Skeletal muscle tissue (tissue), 3 donors: ENCODE measurements at regions not wholly inside any gene's neighbourhood (a gene's known extent, or its start where the extent isn't known, plus 50 kb on each side); places are given as distances from the start of the nearest gene placed in this dataset.
"Not testable (repeated sequence)": the region's sequence is repeated elsewhere in the genome, so short reads cannot be mapped to it uniquely, and the experiment has no call there.

Experiments used
- H3K27ac ChIP-seq: one replicate; pipeline ENCODE4 v1.7.0; 2013; ENCODE audit warnings: mild to moderate bottlenecking, low read depth, low read length, inconsistent platforms
- H3K27me3 ChIP-seq, 3 donors: one replicate each; pipeline ENCODE4 v1.7.0; 2013; ENCODE audit warnings: low read length in 3 of 3; ENCODE audit not compliant: control insufficient read depth in 3 of 3, insufficient read depth in 3 of 3
- H3K36me3 ChIP-seq, 3 donors: one replicate each; pipeline ENCODE4 v1.7.0; 2013; ENCODE audit warnings: low read length in 3 of 3; ENCODE audit not compliant: control insufficient read depth in 3 of 3, insufficient read depth in 3 of 3
- H3K4me1 ChIP-seq, 3 donors: one replicate each; pipeline ENCODE4 v1.7.0; 2013; ENCODE audit warnings: low read length in 3 of 3, mild to moderate bottlenecking in 3 of 3; ENCODE audit not compliant: control insufficient read depth in 3 of 3, insufficient read depth in 3 of 3
- H3K4me3 ChIP-seq, 3 donors: one replicate each; pipeline ENCODE4 v1.7.0; 2013; ENCODE audit warnings: low read length in 3 of 3
- H3K9ac ChIP-seq, 3 donors: one replicate each; pipeline ENCODE4 v1.7.0; 2013; ENCODE audit warnings: low read length in 3 of 3, mild to moderate bottlenecking in 3 of 3, moderate library complexity in 2 of 3, low read depth in 1 of 3
- H3K9me3 ChIP-seq, 3 donors: one replicate each; pipeline ENCODE4 v1.7.0; 2013; ENCODE audit warnings: low read length in 3 of 3; ENCODE audit not compliant: control insufficient read depth in 3 of 3
- donor health status: Osteomylitis.

DNA sequence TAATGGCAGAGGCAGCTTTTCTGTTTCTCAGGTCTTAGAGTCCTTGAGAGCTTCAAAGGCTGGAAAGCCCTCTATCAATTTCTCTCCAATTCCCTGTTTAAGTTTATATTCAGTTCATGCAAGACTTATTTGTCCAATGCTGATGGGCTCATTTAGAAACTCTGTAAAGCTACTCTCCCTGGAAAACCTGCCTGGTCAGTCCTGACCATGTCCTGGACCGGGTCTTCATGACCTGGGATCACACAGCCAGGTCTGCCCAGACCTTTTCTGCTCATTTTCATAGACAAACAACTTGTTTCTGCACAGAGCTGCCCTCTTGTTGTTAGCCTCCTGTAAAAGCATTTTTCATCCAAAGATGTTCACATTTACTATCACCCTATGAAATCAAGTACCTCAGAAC is 85.4 kb upstream of the TBCA start:
- Histone ChIP-seq H3K36me3 (no peaks in the 10 kb centered on the region), H3K9ac (no peak overlapping the region), H3K27ac (no peak overlapping the region), H3K9me3 (no peaks in the 10 kb centered on the region), H3K27me3 (peaks cover 0 to 3% (median 2%) of the 10 kb centered on the region in 3 donors), H3K4me1 (no peaks in the 10 kb centered on the region), H3K4me3 (no peak overlapping the region)

GRCh38 chr5:77859306-77859705 is 83.2 kb upstream of the TBCA start:
- Histone ChIP-seq H3K9me3 (no peaks in the 10 kb centered on the region), H3K36me3 (no peaks in the 10 kb centered on the region), H3K4me1 (no peaks in the 10 kb centered on the region), H3K9ac (no peak overlapping the region), H3K27me3 (peaks cover 0 to under 1% (median 0%) of the 10 kb centered on the region in 3 donors), H3K27ac (no peak overlapping the region), H3K4me3 (no peak overlapping the region)

DNA sequence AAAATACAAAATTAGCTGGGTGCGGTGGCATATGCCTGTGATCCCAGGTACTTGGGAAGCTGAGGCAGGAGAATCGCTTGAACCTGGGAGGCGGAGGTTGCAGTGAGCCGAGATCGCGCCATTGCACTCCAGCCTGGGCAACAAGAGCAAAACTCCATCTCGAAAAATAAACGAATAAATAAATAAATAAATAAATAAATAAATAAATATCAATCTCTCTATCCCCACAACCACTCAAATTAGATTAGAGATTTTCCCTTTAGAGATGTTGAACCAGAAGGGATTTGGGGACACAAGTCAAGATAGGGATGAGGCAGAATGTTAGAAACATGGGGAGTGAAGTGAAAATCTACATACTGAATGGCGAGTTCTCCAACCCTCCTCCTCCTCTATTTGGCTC is 82.5 kb upstream of the TBCA start:
- H3K27ac ChIP-seq, H3K9me3 ChIP-seq, H3K36me3 ChIP-seq, H3K9ac ChIP-seq, H3K4me3 ChIP-seq, H3K4me1 ChIP-seq, H3K27me3 ChIP-seq: not testable (repeated sequence)

DNA sequence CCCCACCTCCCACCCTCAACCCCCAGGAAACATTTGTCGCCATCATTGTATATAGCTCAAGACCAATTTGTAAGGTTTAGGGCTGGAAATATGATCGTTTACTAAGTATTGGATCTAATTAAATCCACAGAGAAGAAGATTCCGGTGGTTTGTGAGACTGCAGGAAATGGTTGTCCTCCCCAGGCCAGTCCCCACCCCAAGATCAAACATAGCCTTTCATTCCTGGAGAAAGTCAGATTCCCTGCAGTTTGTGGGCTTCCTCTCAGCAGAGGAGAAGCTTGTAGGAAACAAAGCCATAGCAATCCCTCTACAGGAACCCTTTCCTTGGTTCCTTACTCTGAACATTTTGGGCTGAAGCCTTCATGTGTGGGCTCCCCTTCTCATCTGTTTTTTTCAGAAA is 79.2 kb upstream of the TBCA start:
- Histone ChIP-seq H3K27me3 (peaks cover 0 to 16% (median 15%) of the 10 kb centered on the region in 3 donors), H3K4me1 (peaks cover 3 to 11% (median 8%) of the 10 kb centered on the region in 3 donors), H3K36me3 (no peaks in the 10 kb centered on the region), H3K9ac (no peak overlapping the region), H3K27ac (no peak overlapping the region), H3K4me3 (no peak overlapping the region), H3K9me3 (no peaks in the 10 kb centered on the region)

GRCh38 chr5:77853353-77853907 is 77.3 kb upstream of the TBCA start:
- Histone ChIP-seq H3K27me3 (peaks cover 0 to 16% (median 15%) of the 10 kb centered on the region in 3 donors), H3K9me3 (no peaks in the 10 kb centered on the region), H3K36me3 (no peaks in the 10 kb centered on the region), H3K9ac (no peak overlapping the region), H3K4me3 (no peak overlapping the region), H3K27ac (no peak overlapping the region), H3K4me1 (peaks cover 3 to 11% (median 8%) of the 10 kb centered on the region in 3 donors)

GRCh38 chr5:77852514-77853352 is 76.6 kb upstream of the TBCA start:
- H3K4me3 ChIP-seq = peak overlapping the region; percentile 75 to 81 (median 78)
- H3K27ac ChIP-seq = no peak overlapping the region
- no peaks in the 10 kb centered on the region for H3K36me3 ChIP-seq
- H3K4me1 ChIP-seq = peaks cover 3 to 11% (median 8%) of the 10 kb centered on the region in 3 donors
- peak overlapping the region; percentile 3 to 77 (median 38) for H3K9ac ChIP-seq
- H3K27me3 ChIP-seq = peaks cover 0 to 16% (median 15%) of the 10 kb centered on the region in 3 donors
- H3K9me3 ChIP-seq = no peaks in the 10 kb centered on the region

- Histone ChIP-seq H3K36me3 (no peaks in the 10 kb centered on the region), H3K27me3 (peaks cover 3 to 16% (median 15%) of the 10 kb centered on the region in 3 donors), H3K9me3 (no peaks in the 10 kb centered on the region), H3K4me1 (peaks cover 3 to 11% (median 8%) of the 10 kb centered on the region in 3 donors), H3K4me3 (peak overlapping the region; percentile 75 to 81 (median 78)), H3K9ac (peak overlapping the region; percentile 3 to 77 (median 38)), H3K27ac (no peak overlapping the region)
Measured at GRCh38 chr5:77852068-77852513, 76.0 kb upstream of the TBCA start.

DNA sequence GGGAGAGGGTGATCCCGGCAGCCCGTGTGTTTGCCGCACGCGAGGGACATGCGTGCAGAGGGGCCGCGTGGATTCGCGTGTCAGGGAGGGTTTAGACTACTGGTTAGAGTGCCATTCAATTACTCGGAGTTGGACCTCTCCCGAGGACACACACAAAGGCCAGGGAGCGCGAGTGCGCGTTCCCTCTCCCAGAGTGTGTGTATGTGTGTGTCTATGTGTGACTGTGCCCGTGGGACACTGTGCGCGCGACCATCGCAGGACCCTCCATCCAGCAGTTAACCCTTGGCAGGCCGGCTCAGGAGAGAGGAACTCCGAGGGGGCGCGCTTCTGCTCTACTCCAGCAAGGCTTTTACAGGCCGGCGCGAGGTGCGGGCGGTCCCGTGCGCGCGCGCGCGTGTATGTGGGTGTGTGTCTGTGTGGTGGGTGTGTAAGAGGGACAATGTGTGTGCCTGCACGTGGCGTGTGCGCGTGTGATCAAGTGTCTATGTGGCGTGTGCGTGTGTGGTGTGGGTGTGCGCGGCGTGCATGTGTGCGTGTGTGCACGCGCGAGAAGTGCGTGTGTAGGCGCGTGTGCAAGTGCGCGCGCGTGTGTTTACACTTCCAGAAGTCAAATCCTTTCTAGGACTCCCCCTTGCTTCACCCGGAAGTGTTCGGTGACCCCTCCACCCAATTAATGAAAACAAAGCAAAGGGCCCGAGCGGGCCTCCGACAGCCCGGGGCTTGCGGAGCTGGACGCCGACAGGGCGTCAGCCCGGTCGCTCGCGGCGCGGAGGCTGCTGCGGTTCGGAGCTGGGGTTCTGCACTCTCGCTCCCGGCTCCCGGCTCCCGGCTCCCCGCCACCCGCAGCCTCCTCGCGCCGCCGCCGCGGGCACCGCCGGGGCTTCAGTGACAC is 75.3 kb upstream of the TBCA start:
- H3K36me3 ChIP-seq = no peaks in the 10 kb centered on the region
- H3K27ac ChIP-seq = no peak overlapping the region
- peak overlapping the region in 2 of 3 donors; percentile 20 to 77 for H3K9ac ChIP-seq
- no peaks in the 10 kb centered on the region for H3K9me3 ChIP-seq
- H3K4me1 ChIP-seq = peaks cover 3 to 11% (median 8%) of the 10 kb centered on the region in 3 donors
- H3K4me3 ChIP-seq = peak overlapping the region; percentile 75 to 81 (median 78)
- peaks cover 4 to 16% (median 15%) of the 10 kb centered on the region in 3 donors for H3K27me3 ChIP-seq

DNA sequence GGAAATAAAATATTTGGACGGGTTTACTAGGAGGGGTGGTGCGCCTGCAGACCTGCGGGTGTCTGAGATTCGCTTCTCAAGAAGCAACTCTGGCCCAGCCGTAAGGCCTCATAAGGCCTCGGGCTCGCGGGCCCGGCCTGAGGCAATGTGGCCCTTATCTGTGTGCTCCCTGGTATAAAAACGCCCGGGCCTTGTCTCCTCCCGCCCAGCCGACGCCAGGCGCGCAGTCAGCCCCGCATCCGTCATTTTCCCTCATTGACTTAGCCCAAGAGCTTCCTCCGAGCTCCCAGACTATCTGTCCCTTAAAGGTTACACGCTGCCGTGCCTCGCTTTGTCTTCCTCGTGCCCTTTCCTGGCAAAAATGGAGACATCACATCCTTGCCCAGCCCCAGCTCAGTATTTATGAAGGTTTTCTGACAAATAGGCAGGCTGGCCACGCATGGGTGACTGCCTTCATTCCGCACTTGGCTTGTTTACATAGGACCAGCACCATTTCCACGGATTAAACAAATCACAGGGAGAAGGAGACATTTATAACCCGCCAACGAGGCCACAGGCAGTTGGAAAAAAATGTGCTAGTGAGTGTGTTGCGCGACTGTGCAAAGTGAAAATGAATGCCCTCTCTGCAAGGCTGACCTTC is 74.5 kb upstream of the TBCA start:
- no peak overlapping the region for H3K9ac ChIP-seq
- no peak overlapping the region for H3K27ac ChIP-seq
- H3K4me1 ChIP-seq = peaks cover 3 to 11% (median 8%) of the 10 kb centered on the region in 3 donors
- no peaks in the 10 kb centered on the region for H3K9me3 ChIP-seq
- H3K4me3 ChIP-seq = peak overlapping the region; percentile 75 to 81 (median 78)
- peaks cover 4 to 16% (median 15%) of the 10 kb centered on the region in 3 donors for H3K27me3 ChIP-seq
- no peaks in the 10 kb centered on the region for H3K36me3 ChIP-seq
